Kidney capillary endothelial cell (primary cell): ENCODE measurements at regions not wholly inside any gene's neighbourhood (a gene's known extent, or its start where the extent isn't known, plus 50 kb on each side); places are given as distances from the start of the nearest gene placed in this dataset.

Source experiments
- DNase-seq: peaks from one replicate; pipeline ENCODE4 v3.0.0-alpha.2; 2018; ENCODE audit warnings: low spot score

DNA sequence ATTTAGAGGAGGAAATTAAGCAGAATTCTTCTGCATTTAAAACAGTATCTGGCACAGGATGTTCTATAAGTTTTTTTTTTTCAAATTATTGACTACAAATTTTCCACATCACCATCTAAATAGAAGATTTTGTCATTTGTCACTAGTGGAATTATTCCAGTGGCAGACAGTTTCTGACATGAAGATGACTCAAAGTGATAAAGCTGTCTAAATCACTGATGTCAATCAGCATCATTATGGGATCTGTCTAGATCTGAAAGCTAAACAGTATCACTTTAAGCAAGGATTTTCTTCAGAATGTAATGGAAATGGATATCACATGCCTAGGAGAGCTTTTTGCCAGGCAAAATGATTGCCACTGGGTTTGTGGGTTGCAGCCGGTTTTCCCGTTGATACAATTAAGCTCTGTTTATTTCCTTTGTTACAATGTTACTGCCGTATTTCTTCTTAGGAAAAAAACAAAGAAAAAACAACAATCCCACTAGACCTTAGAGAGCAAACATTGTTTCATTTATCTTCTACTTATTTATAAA lies 1657.0 kb upstream of the PRR20A start:
- DNase-seq = no peak

DNA sequence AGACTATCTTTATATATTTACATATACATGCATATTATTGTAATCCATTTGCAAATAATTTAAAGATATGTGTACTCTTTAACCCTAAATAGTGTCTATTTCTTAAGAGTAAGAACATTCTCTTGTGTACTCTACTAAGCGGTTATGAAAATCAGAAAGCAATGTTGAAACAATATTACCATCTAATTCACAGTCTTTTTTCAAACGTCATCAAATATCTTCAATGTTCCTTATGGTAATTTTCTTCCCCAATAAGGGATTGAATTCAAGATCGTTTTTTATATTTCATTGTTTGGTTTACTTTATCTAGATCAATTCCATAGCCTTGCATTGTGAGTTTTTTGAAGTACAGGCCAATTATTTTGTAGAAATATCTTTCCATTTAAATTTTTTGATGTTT lies 1647.4 kb upstream of the PRR20A start:
- no peak for DNase-seq

DNA sequence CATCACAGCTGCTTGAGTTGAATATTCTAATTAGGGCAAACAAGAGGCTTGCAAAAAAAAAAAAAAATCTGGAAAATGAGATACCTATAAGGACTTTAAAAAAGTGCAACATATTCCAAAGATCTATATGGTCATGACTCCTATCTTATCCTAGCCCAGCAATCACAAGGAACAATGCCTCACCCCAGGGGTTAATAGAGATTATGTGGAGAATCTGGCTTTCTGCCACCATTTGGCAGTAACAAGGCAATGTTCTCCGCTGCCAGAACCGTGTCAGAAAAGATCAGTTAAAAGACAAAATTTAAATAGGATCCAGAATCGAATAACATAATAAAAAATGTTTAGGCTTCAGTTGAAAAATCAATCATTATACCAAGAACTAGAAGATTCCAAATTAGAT lies 1643.2 kb upstream of the PRR20A start:
- DNase-seq = no peak

DNA sequence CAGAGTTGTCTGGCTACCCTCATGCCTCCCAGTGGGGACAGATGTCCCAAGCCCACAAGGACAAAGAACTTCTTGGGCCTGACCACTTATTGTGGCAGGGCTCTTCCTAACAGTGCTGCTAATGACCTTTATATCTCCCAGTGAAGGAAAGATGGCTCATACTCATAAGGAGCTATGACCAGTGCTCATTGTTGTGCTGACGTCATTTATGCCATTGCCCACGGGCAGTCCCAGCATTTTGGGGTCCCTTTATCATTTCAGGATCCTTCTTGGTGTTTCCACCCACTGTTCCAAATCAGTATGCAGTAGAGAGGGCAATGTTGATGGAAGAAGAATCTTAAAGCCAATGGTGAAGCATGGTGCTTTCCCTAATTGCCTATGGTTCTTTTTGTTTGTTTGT lies 1640.0 kb upstream of the PRR20A start:
- no peak for DNase-seq

- DNase-seq = no peak
These were observed 1624.1 kb upstream of the PRR20A start for GRCh38 chr13:55516610-55517009.

GRCh38 chr13:55517312-55517711 lies 1623.4 kb upstream of the PRR20A start:
- DNase-seq = no peak

DNA sequence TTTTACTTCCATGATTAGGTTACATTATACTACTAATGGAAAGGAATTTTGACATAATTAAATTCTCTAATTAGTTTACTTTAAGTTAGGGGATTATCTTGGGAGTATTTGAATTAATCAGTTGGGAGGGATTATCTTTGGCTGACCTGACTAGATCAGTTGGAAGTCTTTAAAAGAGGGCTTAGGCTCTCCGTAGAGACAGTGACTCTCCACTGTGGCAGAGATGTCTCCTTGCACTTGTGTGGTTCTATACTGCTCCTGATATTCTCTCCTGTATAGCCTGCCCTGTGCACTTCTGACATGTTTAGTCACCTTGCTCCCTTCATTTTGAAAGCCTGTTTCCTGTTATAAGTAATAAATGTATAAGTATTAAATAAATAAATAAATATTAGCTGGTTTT lies 1612.3 kb upstream of the PRR20A start:
- no peak for DNase-seq

- DNase-seq = no peak
These were observed 1606.4 kb upstream of the PRR20A start for GRCh38 chr13:55534306-55534705.

DNA sequence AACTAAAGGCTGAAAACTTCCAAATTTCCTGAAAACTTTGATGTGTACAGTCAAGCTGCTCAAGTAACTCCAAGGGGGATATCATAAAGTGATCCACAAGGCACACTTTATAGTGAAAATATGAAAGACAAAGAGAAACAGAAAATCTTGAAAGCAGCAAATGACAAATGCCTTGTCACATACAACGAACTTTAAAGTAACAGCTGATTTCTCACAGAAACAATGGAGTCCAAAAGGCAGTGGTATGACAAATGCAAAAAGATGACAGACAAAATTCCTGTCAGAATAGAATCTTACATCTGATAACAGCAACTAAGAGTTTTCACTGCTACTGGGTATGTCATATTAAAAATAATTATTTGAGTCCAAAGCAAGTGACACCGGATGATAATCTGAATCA lies 1602.3 kb upstream of the PRR20A start:
- no peak for DNase-seq

GRCh38 chr13:55543053-55543452 lies 1597.7 kb upstream of the PRR20A start:
- DNase-seq = no peak

DNA sequence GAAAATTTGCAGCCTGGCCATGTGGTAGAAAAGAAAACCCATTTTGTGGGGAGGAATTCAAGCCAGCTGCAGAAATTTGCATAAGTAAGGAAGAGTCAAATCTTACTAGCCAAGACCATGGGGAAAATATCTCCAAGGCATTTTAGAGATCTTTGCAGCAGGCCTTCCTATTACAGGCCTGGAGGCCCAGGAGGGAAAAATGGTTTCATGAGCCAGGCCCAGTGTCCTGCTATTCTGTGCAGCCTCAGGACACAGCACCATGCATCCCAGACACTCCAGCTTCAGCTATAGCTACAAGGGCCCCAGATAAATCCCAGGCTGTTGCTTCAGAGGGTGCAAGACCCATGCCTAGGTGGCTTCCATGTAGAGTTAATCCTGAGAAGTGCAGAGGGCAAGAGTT lies 1590.1 kb upstream of the PRR20A start:
- no peak for DNase-seq

- no peak for DNase-seq
These were observed 1587.0 kb upstream of the PRR20A start for GRCh38 chr13:55553701-55554100.

GRCh38 chr13:55554741-55555140 lies 1586.0 kb upstream of the PRR20A start:
- no peak for DNase-seq

DNA sequence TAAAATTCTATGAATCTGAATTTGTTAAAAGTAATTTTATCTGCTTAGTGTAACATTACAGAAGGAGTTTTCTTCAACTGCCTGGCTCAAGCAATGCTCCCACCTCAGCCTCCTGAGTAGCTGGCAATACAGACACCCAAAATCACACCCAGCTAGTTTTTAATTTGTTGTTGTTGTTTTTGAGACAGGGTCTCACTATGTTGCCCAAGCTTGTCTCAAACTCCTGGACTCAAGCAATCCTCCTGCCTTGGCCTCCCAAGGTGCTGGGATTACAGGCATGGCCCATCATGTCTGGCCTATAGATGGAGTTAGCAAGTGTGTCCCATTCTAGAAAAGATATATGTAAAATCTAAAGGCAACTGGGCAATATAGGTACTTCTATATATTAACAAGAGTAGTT lies 1580.4 kb upstream of the PRR20A start:
- DNase-seq = no peak

GRCh38 chr13:55563267-55563666 lies 1577.5 kb upstream of the PRR20A start:
- DNase-seq = no peak

- no peak for DNase-seq
These were observed 1574.4 kb upstream of the PRR20A start for GRCh38 chr13:55566334-55566733.

DNA sequence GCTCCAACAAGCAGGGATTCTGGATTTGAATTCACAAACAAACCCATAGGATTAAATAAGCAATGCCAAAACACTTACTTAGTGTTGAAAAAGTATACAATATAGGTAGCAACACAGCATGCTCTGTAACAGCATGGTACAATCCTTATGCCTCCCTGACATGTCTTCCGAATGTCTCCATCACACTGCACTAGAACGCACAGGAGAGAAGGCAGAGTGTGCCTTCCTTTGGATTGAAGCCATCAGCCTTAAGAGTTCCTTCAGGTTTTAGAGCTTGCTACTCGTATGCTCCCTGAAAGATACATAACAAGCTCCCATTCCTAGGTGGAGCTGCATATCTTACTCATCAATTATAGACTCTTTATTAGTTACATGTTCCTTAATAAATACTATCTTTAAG lies 1573.9 kb upstream of the PRR20A start:
- DNase-seq = no peak

DNA sequence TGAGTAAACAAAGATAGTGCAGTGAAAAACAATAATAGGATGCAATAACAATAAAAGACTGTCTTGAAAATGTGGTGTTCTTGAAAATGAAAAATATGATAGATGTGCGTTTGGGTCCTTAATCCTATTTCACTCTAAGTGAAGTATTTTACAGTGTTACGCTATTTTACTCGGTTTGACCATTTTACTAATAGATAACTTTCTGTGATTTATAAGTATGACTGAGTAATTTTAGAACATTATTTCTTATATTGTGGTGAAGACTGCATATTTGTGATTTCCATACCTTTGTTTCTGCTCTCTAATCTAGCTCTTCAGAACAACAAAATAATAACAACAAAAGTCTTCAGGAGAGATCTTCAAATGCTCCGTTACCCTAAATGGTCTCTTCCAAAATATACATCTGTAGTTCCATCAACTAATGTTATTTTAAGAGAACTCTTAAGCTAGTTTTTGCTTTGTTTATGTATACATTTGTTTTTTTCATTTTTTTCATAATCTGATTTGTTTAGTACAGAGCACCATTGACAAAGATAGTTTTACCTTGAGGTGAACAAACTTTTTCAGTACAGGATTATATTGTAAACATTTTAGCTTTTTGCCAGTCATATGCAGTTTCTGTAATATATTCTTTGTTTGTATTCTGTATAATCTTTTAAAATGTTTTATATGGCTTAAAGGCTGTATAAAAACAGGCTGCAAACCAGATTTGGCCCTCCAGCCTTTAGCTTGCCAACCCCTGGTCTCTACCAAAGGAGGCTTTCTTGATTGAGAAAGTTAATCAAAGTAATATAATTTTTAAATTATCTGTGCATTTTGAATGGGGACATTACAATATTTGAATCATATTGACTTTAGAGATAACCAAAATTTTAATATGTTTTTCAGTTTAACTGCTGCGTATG lies 1572.7 kb upstream of the PRR20A start:
- no peak for DNase-seq

DNA sequence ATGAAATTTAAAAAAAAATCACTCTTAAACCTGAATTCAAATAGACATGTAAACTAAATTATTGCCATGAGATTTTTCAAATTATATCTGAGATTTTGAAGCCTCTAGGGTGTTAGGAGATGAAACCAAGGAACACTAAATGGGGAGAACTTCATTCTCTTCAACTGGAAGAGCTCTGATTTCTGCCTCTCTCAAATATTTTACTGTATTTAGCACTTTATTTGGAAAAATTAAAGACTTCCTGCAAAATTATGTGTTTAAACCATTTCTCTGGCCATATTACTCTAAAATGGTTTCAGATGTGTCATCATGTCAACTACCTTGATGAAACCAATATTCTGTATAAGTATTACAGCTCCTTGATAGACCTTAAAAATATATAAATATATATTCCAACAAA lies 1571.6 kb upstream of the PRR20A start:
- DNase-seq = no peak

DNA sequence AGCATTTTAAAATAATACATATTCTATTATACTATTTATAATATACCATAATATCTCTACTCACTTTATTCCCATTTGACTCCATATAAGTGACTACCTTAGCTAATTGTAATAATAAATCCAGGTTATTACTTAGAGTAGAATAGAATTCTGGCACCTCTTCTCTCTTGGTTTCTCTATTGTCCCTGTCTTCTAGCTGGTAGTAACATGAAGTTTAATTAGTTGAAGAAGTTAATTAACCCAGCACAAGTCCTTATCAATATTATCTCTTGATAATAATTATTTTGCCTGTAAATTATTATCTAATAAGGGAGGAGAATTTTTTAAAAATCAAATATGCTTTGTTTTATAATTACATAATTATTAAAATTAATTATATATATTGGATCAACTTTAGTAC lies 1571.2 kb upstream of the PRR20A start:
- no peak for DNase-seq

GRCh38 chr13:55570371-55570770 lies 1570.3 kb upstream of the PRR20A start:
- DNase-seq = no peak

- DNase-seq = no peak
These were observed 1569.4 kb upstream of the PRR20A start for GRCh38 chr13:55571237-55571867.

- no peak for DNase-seq
These were observed 1568.3 kb upstream of the PRR20A start for GRCh38 chr13:55572408-55572807.
